HFF-Myc (cell line): ENCODE measurements at regions not wholly inside any gene's neighbourhood (a gene's known extent, or its start where the extent isn't known, plus 50 kb on each side); places are given as distances from the start of the nearest gene placed in this dataset.

Experiments
- DNase-seq: peaks from one replicate; pipeline ENCODE4 v3.0.0-alpha.2; 2011; ENCODE audit warnings: low read depth; ENCODE audit errors: extremely low read depth
- H3K4me3 ChIP-seq: replicated peaks from 2 replicates; pipeline ENCODE4 v1.5.1; 2011; ENCODE audit warnings: low read depth, mild to moderate bottlenecking, control low read depth, low read length
- CTCF ChIP-seq: IDR thresholded peaks from 2 replicates; pipeline ENCODE4 v1.5.1; 2012; ENCODE audit warnings: mild to moderate bottlenecking, low read depth, low read length, control low read depth; ENCODE audit errors: missing control alignments

DNA sequence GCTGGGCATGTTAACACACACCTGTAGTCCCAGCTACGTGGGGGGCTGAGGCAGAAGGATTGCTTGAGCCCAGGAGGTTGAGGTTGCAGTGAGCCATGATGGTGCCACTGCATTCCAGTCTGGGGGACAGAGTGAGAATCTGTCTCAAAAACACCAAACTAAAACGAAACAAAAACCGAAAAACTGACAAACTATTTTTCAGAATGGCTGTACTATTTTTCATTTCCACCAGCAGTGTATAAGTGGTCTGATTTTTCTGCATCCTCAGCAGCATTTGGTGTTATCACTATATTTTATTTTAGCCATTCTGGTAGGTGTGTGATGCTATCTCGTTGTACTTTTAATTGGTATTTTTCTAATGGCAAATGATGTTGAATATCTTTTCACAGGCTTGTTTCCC is 95.2 kb downstream of the PDCL3 start:
- no peak for DNase-seq
- no peak for TF ChIP-seq CTCF
- no peak overlapping the region for H3K4me3 ChIP-seq

DNA sequence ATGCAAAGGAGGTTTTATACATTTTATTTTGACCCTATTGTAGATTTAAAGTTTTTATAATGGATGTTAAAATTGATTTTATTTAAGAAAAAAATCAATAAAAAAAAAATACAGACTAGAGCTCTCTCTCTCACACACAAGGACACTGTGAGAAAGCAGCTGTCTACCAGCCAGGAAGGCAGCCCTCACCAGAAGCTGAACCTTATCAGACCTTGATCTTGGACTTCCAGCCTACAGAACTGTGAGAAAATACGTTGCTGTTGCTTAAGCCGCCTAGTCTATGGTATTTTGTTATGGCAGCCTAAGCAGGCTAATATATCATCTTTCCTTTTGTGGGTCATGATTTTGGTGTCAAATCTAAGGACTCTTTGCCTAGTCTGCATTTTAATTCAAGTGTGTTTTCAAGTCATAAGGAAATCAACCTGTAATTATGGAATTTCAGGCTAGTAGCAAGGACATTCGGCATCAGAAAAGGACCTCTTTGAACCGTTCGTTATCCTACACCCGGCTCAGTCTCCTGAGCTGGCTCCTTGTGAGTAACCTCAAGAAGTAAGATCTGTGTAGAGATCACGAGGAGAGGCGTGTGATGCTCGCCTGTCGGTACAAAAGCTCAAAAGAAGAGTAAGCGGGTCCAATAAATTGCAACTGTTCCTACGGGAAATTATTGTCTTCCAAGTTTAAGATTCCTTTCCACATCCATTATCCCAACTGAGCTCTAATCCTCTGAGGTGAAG is 98.2 kb downstream of the PDCL3 start:
- no peak for TF ChIP-seq CTCF
- no peak for DNase-seq

DNA sequence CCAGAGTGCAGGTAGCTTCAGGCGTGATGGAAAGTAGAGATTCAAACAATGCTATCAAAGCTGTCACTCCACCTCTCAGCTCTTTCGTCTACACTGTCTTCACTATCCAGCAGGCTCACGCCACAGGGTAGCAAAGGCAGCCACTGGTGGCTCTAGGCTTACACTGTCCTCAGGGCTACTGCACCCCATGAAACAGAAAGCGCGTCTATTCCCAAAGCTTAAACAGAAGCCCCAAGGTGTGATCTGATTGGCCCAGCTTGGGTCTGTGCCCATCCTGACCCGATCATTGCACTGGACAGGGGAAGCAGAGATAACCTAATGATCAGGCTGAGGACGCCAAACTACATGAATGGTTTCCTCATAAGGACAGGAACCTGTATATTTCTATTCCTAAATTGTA is 100.1 kb downstream of the PDCL3 start:
- no peak for TF ChIP-seq CTCF
- DNase-seq, result no peak
- H3K4me3 ChIP-seq, result no peak overlapping the region

More for the DNA sequence above, 98.2 kb downstream of the PDCL3 start:
- no peak overlapping the region for H3K4me3 ChIP-seq

- DNase-seq, result no peak
- H3K4me3 ChIP-seq, result no peak overlapping the region
- no peak for TF ChIP-seq CTCF
Measured at GRCh38 chr2:100664021-100664755, 101.4 kb downstream of the PDCL3 start.

GRCh38 chr2:100664756-100665101 is 101.9 kb downstream of the PDCL3 start:
- no peak overlapping the region for H3K4me3 ChIP-seq
- no peak for DNase-seq
- TF ChIP-seq CTCF, result no peak

GRCh38 chr2:100666996-100667395 is 104.2 kb downstream of the PDCL3 start:
- DNase-seq, result no peak
- no peak overlapping the region for H3K4me3 ChIP-seq
- no peak for TF ChIP-seq CTCF

DNA sequence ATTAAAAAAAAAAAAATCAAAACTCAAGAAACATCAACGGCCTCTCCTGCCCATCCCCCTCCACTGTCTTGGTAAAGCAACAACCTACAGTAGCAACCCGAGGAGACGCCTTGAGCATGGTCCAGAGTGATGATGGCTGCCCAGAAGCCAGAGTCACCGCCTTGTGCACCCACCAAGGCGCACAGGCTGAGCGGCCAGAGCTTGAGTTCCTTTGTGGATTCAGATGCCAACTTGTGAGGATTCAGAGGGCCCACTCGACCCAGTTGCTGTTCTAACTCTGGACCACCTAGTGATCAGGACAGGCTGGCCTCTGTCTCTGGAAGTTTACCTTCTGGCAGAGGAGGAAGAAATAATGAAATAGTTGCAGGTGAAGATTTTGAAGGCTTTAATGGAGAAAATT is 105.0 kb downstream of the PDCL3 start:
- H3K4me3 ChIP-seq, result no peak overlapping the region
- no peak for DNase-seq
- TF ChIP-seq CTCF, result no peak
